Fibroblast of lung (primary cell): ENCODE measurements at regions not wholly inside any gene's neighbourhood (a gene's known extent, or its start where the extent isn't known, plus 50 kb on each side); places are given as distances from the start of the nearest gene placed in this dataset.
A peak's percentile ranks its signal among the peaks of the same experiment; 100 is the strongest.

ENCODE experiments used
- DNase-seq, 2 donors: peaks; one replicate each; pipeline versions ENCODE4 v3.0.0 to v3.0.0-alpha.2; 2010; ENCODE audit warnings: low read depth in 2 of 2
- H2AFZ ChIP-seq: 2 replicates; pipeline ENCODE4 v1.5.1; 2012; ENCODE audit warnings: low read length, control low read depth, inconsistent platforms
- H3K27ac ChIP-seq: 2 replicates; pipeline ENCODE4 v1.5.1; 2011; ENCODE audit warnings: low read length, control low read depth; ENCODE audit not compliant: insufficient read depth
- H3K27me3 ChIP-seq: 2 replicates; pipeline ENCODE4 v1.5.1; 2011; ENCODE audit warnings: mild to moderate bottlenecking, low read length; ENCODE audit not compliant: control insufficient read depth, insufficient read depth
- H3K36me3 ChIP-seq: 2 replicates; pipeline ENCODE4 v1.5.1; 2011; ENCODE audit warnings: low read length; ENCODE audit not compliant: control insufficient read depth, insufficient read depth
- H3K4me1 ChIP-seq: 2 replicates; pipeline ENCODE4 v1.5.1; 2011; ENCODE audit warnings: low read length; ENCODE audit not compliant: control insufficient read depth, insufficient read depth; ENCODE audit errors: extremely low read depth
- H3K4me2 ChIP-seq: 2 replicates; pipeline ENCODE4 v1.5.1; 2011; ENCODE audit warnings: low read length, control low read depth; ENCODE audit not compliant: insufficient read depth; ENCODE audit errors: extremely low read depth
- H3K4me3 ChIP-seq, 4 experiments: fragments of 200-600 bp in 1 of 4; sonication (generic) in 1 of 4; replicated peaks in 1 of 4; 2 replicates each; pipeline ENCODE4 v1.5.1; 2011 to 2016; ENCODE audit warnings: low read length in 4 of 4, low read depth in 3 of 4, mild to moderate bottlenecking in 3 of 4, control low read depth in 2 of 4, inconsistent platforms in 1 of 4, mixed read lengths in 1 of 4; ENCODE audit not compliant: insufficient read depth in 1 of 4; ENCODE audit errors: control extremely low read depth in 1 of 4
- H3K79me2 ChIP-seq: 2 replicates; pipeline ENCODE4 v1.5.1; 2012; ENCODE audit warnings: mild to moderate bottlenecking, low read length, inconsistent platforms; ENCODE audit not compliant: control insufficient read depth, insufficient read depth
- H3K9ac ChIP-seq: 2 replicates; pipeline ENCODE4 v1.5.1; 2011; ENCODE audit warnings: mild to moderate bottlenecking, low read length, control low read depth; ENCODE audit not compliant: insufficient read depth
- H3K9me3 ChIP-seq: 2 replicates; pipeline ENCODE4 v1.5.1; 2012; ENCODE audit warnings: low read depth, low read length; ENCODE audit not compliant: control insufficient read depth, insufficient read depth
- H4K20me1 ChIP-seq: 2 replicates; pipeline ENCODE4 v1.5.1; 2011; ENCODE audit warnings: low read length; ENCODE audit not compliant: control insufficient read depth, insufficient read depth; ENCODE audit errors: extremely low read depth
- CTCF ChIP-seq, 2 donors: IDR thresholded peaks in 1 of 2; conservative IDR thresholded peaks in 1 of 2; 1 replicate in 1 of 2; 2 replicates in 1 of 2; pipeline ENCODE4 v1.5.1; 2011 to 2012; ENCODE audit warnings: low read length in 2 of 2, control low read depth in 1 of 2, inconsistent platforms in 1 of 2, low read depth in 1 of 2, mild to moderate bottlenecking in 1 of 2
- EZH2 ChIP-seq: IDR thresholded peaks from 2 replicates; pipeline ENCODE4 v1.5.1; 2012; ENCODE audit warnings: low read length, control low read depth, mild to moderate bottlenecking; ENCODE audit errors: missing control alignments

DNA sequence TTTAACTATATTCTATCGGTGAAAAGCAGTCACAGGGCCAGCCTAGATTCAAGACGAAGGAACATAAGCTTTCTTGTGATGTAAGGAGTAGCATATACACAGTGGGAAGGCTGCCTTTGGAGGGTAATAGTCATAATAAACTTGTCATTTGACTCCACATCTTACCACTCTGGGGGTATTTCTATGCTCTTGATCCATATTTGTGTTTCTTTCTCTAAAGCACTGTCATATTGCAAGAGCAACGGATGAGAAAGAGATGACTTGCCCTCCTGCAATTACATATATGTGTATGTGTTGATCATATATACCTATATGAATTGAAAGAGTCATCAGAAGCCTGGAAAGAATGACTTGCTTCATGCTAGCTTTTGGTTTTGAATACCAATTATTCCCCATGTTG, 225.4 kb upstream of the HS3ST3A1 start:
- Histone ChIP-seq H3K4me1 (no peaks in the 10 kb centered on the region), H3K9ac (no peak overlapping the region), H3K27ac (no peak overlapping the region), H3K9me3 (no peaks in the 10 kb centered on the region), H3K4me3 (no peak overlapping the region), H2AFZ (no peak overlapping the region), H3K4me2 (no peak overlapping the region), H4K20me1 (no peaks in the 10 kb centered on the region), H3K36me3 (no peaks in the 10 kb centered on the region), H3K27me3 (no peaks in the 10 kb centered on the region), H3K79me2 (no peaks in the 10 kb centered on the region)
- DNase-seq: no peak
- TF ChIP-seq CTCF (conservative IDR thresholded peaks at IDR 0.05 in 1 of 2, IDR thresholded peaks at IDR 0.05 in 1 of 2; ENCODE audit: low read depth in 1 of 2, low read length in 2 of 2) (no peak), EZH2 (no peak)

- Histone ChIP-seq H4K20me1 (no peaks in the 10 kb centered on the region), H3K4me2 (no peak overlapping the region), H3K4me3 (no peak overlapping the region), H2AFZ (no peak overlapping the region), H3K27ac (no peak overlapping the region), H3K4me1 (no peaks in the 10 kb centered on the region), H3K36me3 (no peaks in the 10 kb centered on the region), H3K27me3 (no peaks in the 10 kb centered on the region), H3K9ac (no peak overlapping the region), H3K79me2 (no peaks in the 10 kb centered on the region), H3K9me3 (no peaks in the 10 kb centered on the region)
- DNase-seq: peak in 1 of 2 donors; percentile 58
- TF ChIP-seq CTCF (conservative IDR thresholded peaks at IDR 0.05 in 1 of 2, IDR thresholded peaks at IDR 0.05 in 1 of 2; ENCODE audit: low read depth in 1 of 2, low read length in 2 of 2) (no peak), EZH2 (no peak)
Observed at GRCh38 chr17:13833921-13834320, 232.2 kb upstream of the HS3ST3A1 start.

GRCh38 chr17:13835151-13835550, 233.4 kb upstream of the HS3ST3A1 start:
- H3K9ac ChIP-seq: no peak overlapping the region
- H3K27ac ChIP-seq: no peak overlapping the region
- H3K9me3 ChIP-seq: no peaks in the 10 kb centered on the region
- no peaks in the 10 kb centered on the region for H4K20me1 ChIP-seq
- no peaks in the 10 kb centered on the region for H3K27me3 ChIP-seq
- no peaks in the 10 kb centered on the region for H3K36me3 ChIP-seq
- no peak for TF ChIP-seq CTCF (conservative IDR thresholded peaks at IDR 0.05 in 1 of 2, IDR thresholded peaks at IDR 0.05 in 1 of 2; ENCODE audit: low read depth in 1 of 2, low read length in 2 of 2)
- TF ChIP-seq EZH2: no peak
- H3K4me1 ChIP-seq: no peaks in the 10 kb centered on the region
- no peak overlapping the region for H3K4me2 ChIP-seq
- H3K79me2 ChIP-seq: no peaks in the 10 kb centered on the region
- peak; percentile 7 to 19 for DNase-seq
- H2AFZ ChIP-seq: no peak overlapping the region
- no peak overlapping the region for H3K4me3 ChIP-seq
